HL-60 (cell line): ENCODE measurements at regions not wholly inside any gene's neighbourhood (a gene's known extent, or its start where the extent isn't known, plus 50 kb on each side); places are given as distances from the start of the nearest gene placed in this dataset.
"Not testable (repeated sequence)": the region's sequence is repeated elsewhere in the genome, so short reads cannot be mapped to it uniquely, and the experiment has no call there.

ENCODE experiments used
- POLR2AphosphoS5 ChIP-seq: IDR thresholded peaks from 2 replicates; pipeline ENCODE4 v1.6.1; 2012; ENCODE audit warnings: low read depth
- SPI1 ChIP-seq: IDR thresholded peaks from 2 replicates; pipeline ENCODE4 v1.6.1; 2012; ENCODE audit warnings: low read depth, mild to moderate bottlenecking, borderline replicate concordance
- TF ChIP-seq, protein P1 (sequence below): IDR thresholded peaks from one replicate; pipeline ENCODE4 v1.5.1; 2011; ENCODE audit warnings: low read length, control low read depth, inconsistent platforms; ENCODE audit not compliant: insufficient read depth

DNA sequence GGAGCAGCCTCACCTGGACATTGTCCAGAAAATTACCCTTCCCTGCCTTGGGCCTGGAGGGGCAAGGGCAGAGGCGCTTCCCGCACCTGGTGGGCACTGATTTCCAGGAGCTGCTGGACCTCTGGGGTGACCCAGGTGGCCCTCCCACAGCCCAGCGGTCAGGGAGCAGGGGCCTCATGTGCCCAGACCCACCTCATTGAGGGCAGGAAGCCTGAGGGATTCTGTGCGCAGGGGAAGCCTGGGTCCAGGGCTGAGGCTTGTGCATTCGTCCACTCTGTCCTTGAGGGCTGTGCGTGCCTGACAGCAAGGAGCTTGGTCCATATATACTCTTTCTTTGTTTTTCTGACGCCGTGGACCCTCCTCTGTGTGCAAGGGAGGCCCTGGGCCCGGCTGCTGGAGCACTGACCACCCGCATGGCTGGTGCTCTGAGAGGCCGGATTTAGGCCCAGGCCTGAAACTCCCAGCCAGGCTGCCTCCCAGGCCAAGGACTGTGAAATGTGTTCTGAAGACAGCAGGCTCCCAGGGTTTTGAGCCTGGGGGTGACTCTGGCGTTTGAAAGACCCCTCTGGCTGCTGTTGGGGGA is 69.0 kb upstream of the LRPAP1 start:
- not testable (repeated sequence) for TF ChIP-seq POLR2AphosphoS5, SPI1
- TF ChIP-seq, protein P1, sequence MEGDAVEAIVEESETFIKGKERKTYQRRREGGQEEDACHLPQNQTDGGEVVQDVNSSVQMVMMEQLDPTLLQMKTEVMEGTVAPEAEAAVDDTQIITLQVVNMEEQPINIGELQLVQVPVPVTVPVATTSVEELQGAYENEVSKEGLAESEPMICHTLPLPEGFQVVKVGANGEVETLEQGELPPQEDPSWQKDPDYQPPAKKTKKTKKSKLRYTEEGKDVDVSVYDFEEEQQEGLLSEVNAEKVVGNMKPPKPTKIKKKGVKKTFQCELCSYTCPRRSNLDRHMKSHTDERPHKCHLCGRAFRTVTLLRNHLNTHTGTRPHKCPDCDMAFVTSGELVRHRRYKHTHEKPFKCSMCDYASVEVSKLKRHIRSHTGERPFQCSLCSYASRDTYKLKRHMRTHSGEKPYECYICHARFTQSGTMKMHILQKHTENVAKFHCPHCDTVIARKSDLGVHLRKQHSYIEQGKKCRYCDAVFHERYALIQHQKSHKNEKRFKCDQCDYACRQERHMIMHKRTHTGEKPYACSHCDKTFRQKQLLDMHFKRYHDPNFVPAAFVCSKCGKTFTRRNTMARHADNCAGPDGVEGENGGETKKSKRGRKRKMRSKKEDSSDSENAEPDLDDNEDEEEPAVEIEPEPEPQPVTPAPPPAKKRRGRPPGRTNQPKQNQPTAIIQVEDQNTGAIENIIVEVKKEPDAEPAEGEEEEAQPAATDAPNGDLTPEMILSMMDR = not testable (repeated sequence)
